A549 (cell line): ENCODE measurements at regions not wholly inside any gene's neighbourhood (a gene's known extent, or its start where the extent isn't known, plus 50 kb on each side); places are given as distances from the start of the nearest gene placed in this dataset.

Experiments used
- ATAC-seq, 2 experiments: fragments of 200-7000 bp in 1 of 2; fragments of >200 bp in 1 of 2; cut with Nextera tagmentation in 1 of 2; cut with Tn5 transposase in 1 of 2; 3 replicates each; pipeline versions ENCODE4 v1.8.0 to v1.9.1; 2018 to 2020; ENCODE audit warnings: mild to moderate bottlenecking in 1 of 2, moderate library complexity in 1 of 2
- CTCF ChIA-PET: fragments of 300-600 bp; sonication (Branson Sonifier 250); formaldehyde crosslinking; extraction: SDS; loops from one replicate; lab custom pipeline; 2021; ENCODE audit warnings: antibody characterized with exemption, inconsistent platforms; lab: Yijun Ruan, JAX
- POLR2A ChIA-PET: fragments of 350-600 bp; formaldehyde crosslinking; extraction: SDS; loops from one replicate; lab custom pipeline; 2021; ENCODE audit warnings: antibody characterized with exemption, inconsistent platforms; lab: Yijun Ruan, JAX
- DNase-seq, 2 experiments: peaks; one replicate each; pipeline versions ENCODE4 v3.0.0 to v3.0.0-alpha.2; 2011 to 2016; ENCODE audit warnings: low read depth in 1 of 2, low spot score in 1 of 2
- FAIRE-seq: peaks from 2 replicates; lab custom pipeline; 2011; peaks lifted over from hg19 to GRCh38; lab: Jason Lieb, UNC
- H3K27ac ChIP-seq, 2 experiments: fragments of >200 bp; sonication (Bioruptor Twin); formaldehyde crosslinking; 3 replicates each; pipeline ENCODE4 v1.5.1; 2016 to 2017
- H3K4me1 ChIP-seq: fragments of >200 bp; sonication (Bioruptor Twin); formaldehyde crosslinking; 3 replicates; pipeline ENCODE4 v1.6.1; 2016
- H3K4me2 ChIP-seq: fragments of >200 bp; sonication (Bioruptor Twin); formaldehyde crosslinking; 3 replicates; pipeline ENCODE4 v1.6.1; 2016
- H3K4me3 ChIP-seq: fragments of >200 bp; sonication (Bioruptor Twin); formaldehyde crosslinking; 3 replicates; pipeline ENCODE4 v1.5.1; 2016
- H3K9me3 ChIP-seq: fragments of >200 bp; sonication (Bioruptor Twin); formaldehyde crosslinking; 3 replicates; pipeline ENCODE4 v1.6.1; 2016
- CBX2 ChIP-seq: fragments of 200-600 bp; sonication (generic); IDR thresholded peaks from 2 replicates; pipeline ENCODE4 v1.6.1; 2016; ENCODE audit warnings: low read depth, mild to moderate bottlenecking, borderline replicate concordance
- CEBPB ChIP-seq, 2 experiments: fragments of >200 bp in 1 of 2; sonication (Bioruptor Twin) in 1 of 2; formaldehyde crosslinking in 1 of 2; IDR thresholded peaks; 2 replicates each; pipeline ENCODE4 v1.6.1; 2012 to 2016
- CHD4 ChIP-seq: fragments of 200-600 bp; sonication (generic); IDR thresholded peaks from 2 replicates; pipeline ENCODE4 v1.6.1; 2016; ENCODE audit warnings: antibody characterized with exemption, mild to moderate bottlenecking, borderline replicate concordance
- ESRRA ChIP-seq: fragments of 150-350 bp; IDR thresholded peaks from 2 replicates; pipeline ENCODE4 v1.6.1; 2014; ENCODE audit warnings: mild to moderate bottlenecking, low read length, borderline replicate concordance
- FOSL2 ChIP-seq, 2 experiments: fragments of 450-650 bp in 1 of 2; fragments of >200 bp in 1 of 2; sonication (Bioruptor Twin) in 1 of 2; formaldehyde crosslinking; IDR thresholded peaks; 2 replicates each; pipeline versions ENCODE4 v1.5.0 to v1.6.1; 2016 to 2020; ENCODE audit warnings: mild to moderate bottlenecking in 1 of 2, moderate library complexity in 1 of 2
- HDAC2 ChIP-seq: fragments of 200-600 bp; sonication (generic); IDR thresholded peaks from 2 replicates; pipeline ENCODE4 v1.6.1; 2016
- HEYL ChIP-seq: fragments of 250-450 bp; sonication (Bioruptor Pico); IDR thresholded peaks from 2 replicates; pipeline ENCODE4 v1.8.0; 2021; ENCODE audit warnings: mild to moderate bottlenecking, moderate library complexity
- HOXA7 ChIP-seq: fragments of 250-450 bp; sonication (Bioruptor Pico); IDR thresholded peaks from 2 replicates; pipeline ENCODE4 v1.5.0; 2020; ENCODE audit warnings: mild to moderate bottlenecking, moderate library complexity
- HOXB13 ChIP-seq: fragments of 250-450 bp; sonication (Bioruptor Pico); IDR thresholded peaks from 2 replicates; pipeline ENCODE4 v1.5.0; 2020; ENCODE audit warnings: low read depth, mild to moderate bottlenecking, moderate library complexity
- HOXB5 ChIP-seq: fragments of 250-450 bp; sonication (Bioruptor Pico); IDR thresholded peaks from 2 replicates; pipeline ENCODE4 v1.5.0; 2020; ENCODE audit warnings: mild to moderate bottlenecking, moderate library complexity
- JUN ChIP-seq, 2 experiments: fragments of >200 bp; sonication (Bioruptor Twin); formaldehyde crosslinking; IDR thresholded peaks; 2 replicates in 1 of 2; 3 replicates in 1 of 2; pipeline ENCODE4 v1.6.1; 2016 to 2017
- KDM1A ChIP-seq: fragments of 200-600 bp; sonication (generic); IDR thresholded peaks from 2 replicates; pipeline ENCODE4 v1.6.1; 2016; ENCODE audit warnings: low read depth, mild to moderate bottlenecking
- KDM5A ChIP-seq: fragments of 200-600 bp; sonication (generic); IDR thresholded peaks from 2 replicates; pipeline ENCODE4 v1.6.1; 2016; ENCODE audit warnings: antibody characterized with exemption, mild to moderate bottlenecking
- MAFK ChIP-seq: fragments of 450-650 bp; IDR thresholded peaks from 2 replicates; pipeline ENCODE4 v1.6.1; 2014; ENCODE audit not compliant: partially characterized antibody
- MYC ChIP-seq: IDR thresholded peaks from 2 replicates; pipeline ENCODE4 v1.6.1; 2012; ENCODE audit warnings: mild to moderate bottlenecking, inconsistent platforms, low read length, improper control_type of control experiment, borderline replicate concordance
- NFE2L2 ChIP-seq: fragments of 150-350 bp; conservative IDR thresholded peaks from 2 replicates; pipeline ENCODE4 v1.6.1; 2014; ENCODE audit warnings: low read length
- POLR2AphosphoS2 ChIP-seq: conservative IDR thresholded peaks from 2 replicates; pipeline ENCODE4 v1.6.1; 2012; ENCODE audit warnings: low read length, improper control_type of control experiment, inconsistent platforms
- RAD21 ChIP-seq, 2 experiments: fragments of >200 bp in 1 of 2; sonication (Bioruptor Twin) in 1 of 2; formaldehyde crosslinking in 1 of 2; IDR thresholded peaks in 1 of 2; conservative IDR thresholded peaks in 1 of 2; 2 replicates in 1 of 2; 3 replicates in 1 of 2; pipeline ENCODE4 v1.6.1; 2012 to 2018; ENCODE audit warnings: inconsistent platforms in 1 of 2
- RCOR1 ChIP-seq: fragments of 150-350 bp; IDR thresholded peaks from 2 replicates; pipeline ENCODE4 v1.6.1; 2014; ENCODE audit warnings: antibody characterized with exemption, low read length, low read depth
- RFX5 ChIP-seq: fragments of 450-650 bp; IDR thresholded peaks from 2 replicates; pipeline ENCODE4 v1.7.1; 2014; ENCODE audit warnings: antibody characterized with exemption, mild to moderate bottlenecking, moderate library complexity
- SREBF2 ChIP-seq: fragments of 450-650 bp; IDR thresholded peaks from 2 replicates; pipeline ENCODE4 v1.6.1; 2014; ENCODE audit warnings: mild to moderate bottlenecking, moderate library complexity
- TP53 ChIP-seq: fragments of 250-450 bp; sonication (Bioruptor Pico); IDR thresholded peaks from 2 replicates; pipeline ENCODE4 v1.5.0; 2021; ENCODE audit warnings: mild to moderate bottlenecking, moderate library complexity
- ZNF302 ChIP-seq: fragments of 250-450 bp; sonication (Bioruptor Pico); IDR thresholded peaks from 2 replicates; pipeline ENCODE4 v1.9.0; 2021; ENCODE audit warnings: inconsistent platforms, mild to moderate bottlenecking, moderate library complexity
- ZSCAN20 ChIP-seq: fragments of 250-450 bp; sonication (Bioruptor Pico); IDR thresholded peaks from 2 replicates; pipeline ENCODE4 v1.8.0; 2022; ENCODE audit warnings: mild to moderate bottlenecking, moderate library complexity
- WGBS: methylation state at CpG from one replicate; pipeline ENCODE4 v1.1.6; 2017; ENCODE audit errors: missing lambda C conversion rate; 5-methylcytosine and 5-hydroxymethylcytosine counted together
- TF ChIP-seq, protein P1 (sequence below): fragments of 450-650 bp; IDR thresholded peaks from 2 replicates; pipeline ENCODE4 v1.6.1; 2014; ENCODE audit warnings: antibody characterized with exemption
- TF ChIP-seq, protein P2 (sequence below): IDR thresholded peaks from 2 replicates; pipeline ENCODE4 v1.6.1; 2012; ENCODE audit warnings: low read depth, borderline replicate concordance
- TF ChIP-seq, protein P3 (sequence below): IDR thresholded peaks from 2 replicates; pipeline ENCODE4 v1.6.1; 2012

DNA sequence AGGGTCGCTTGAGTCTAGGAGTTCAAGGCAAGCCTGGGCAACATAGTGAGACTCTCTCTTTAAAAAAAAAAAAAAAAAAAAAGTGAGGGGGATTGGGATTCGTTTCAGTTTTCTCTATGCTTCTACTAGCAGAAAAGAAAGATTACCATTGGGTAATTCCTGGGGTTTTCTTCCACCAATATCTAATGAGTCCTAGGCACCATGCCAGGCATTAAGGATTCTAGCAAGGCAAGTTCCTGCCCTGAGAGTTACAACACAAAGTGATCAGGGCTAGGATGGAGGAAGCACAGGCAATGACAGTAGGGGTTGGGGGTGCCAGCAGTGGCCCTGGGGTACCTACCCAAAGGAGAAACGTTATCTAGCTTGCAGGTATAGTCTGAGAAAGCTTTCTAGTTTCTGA is 90.8 kb downstream of the PCDH1 start:
- POLR2A ChIA-PET, result no interaction called here
- Histone ChIP-seq H3K4me3 (no peak overlapping the region), H3K9me3 (no peaks in the 10 kb centered on the region), H3K4me1 (peaks cover 16% of the 10 kb centered on the region), H3K4me2 (no peak overlapping the region), H3K27ac (no peak overlapping the region)
- no peak for TF ChIP-seq MYC
- no peak for TF ChIP-seq HOXB5 (CRISPR knock-in tag)
- 7% methylated on average over 3 of the region's 3 CpGs for WGBS
- no peak for FAIRE-seq
- CTCF ChIA-PET, result interaction anchor here (1.1 to 3.2 kb wide), 4 partner anchors 25 to 91 kb away, joined by 4 to 13 read pairs (median 4); partner anchors contain the start of gene PCDH1
- ATAC-seq, result no peak
- DNase-seq, result no peak

DNA sequence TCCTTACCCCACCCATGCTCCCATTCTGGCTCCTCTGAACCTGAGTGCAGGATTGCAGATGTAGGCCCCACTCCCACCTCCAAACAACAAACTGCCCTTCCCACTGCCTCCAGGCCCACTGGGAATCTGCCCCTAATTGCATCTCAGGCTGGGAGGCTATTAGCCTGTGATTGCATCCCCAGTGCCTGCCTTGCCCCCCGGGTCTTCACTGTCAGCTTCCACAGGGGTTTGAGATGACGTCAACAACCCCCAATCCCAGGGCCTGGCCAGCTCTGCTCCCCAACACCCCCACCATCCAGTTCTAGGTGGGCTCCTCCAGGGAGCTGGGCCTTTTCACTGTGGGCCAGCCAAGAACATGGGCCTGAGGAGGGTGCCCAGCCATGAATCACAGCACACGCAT is 91.5 kb downstream of the PCDH1 start:
- POLR2A ChIA-PET, result no interaction called here
- ATAC-seq (no peak), DNase-seq (no peak), FAIRE-seq (no peak)
- CTCF ChIA-PET, result interaction anchor here (0.9 to 3.2 kb wide), 6 partner anchors 9 to 94 kb away, joined by 3 to 13 read pairs (median 4); partner anchors contain the start of gene PCDH1
- Histone ChIP-seq H3K4me1 (peaks cover 16% of the 10 kb centered on the region), H3K4me3 (no peak overlapping the region), H3K9me3 (no peaks in the 10 kb centered on the region), H3K4me2 (no peak overlapping the region), H3K27ac (no peak overlapping the region)
- no peak for TF ChIP-seq ZNF302 (CRISPR knock-in tag)
- TF ChIP-seq SREBF2, result no peak
- TF ChIP-seq CBX2, result no peak
- TF ChIP-seq NFE2L2, result no peak
- TF ChIP-seq FOSL2 (IDR thresholded peaks at IDR 0.05), result no peak
- no peak for TF ChIP-seq FOSL2 (CRISPR knock-in tag; IDR thresholded peaks at IDR 0.05)
- TF ChIP-seq, protein P1, sequence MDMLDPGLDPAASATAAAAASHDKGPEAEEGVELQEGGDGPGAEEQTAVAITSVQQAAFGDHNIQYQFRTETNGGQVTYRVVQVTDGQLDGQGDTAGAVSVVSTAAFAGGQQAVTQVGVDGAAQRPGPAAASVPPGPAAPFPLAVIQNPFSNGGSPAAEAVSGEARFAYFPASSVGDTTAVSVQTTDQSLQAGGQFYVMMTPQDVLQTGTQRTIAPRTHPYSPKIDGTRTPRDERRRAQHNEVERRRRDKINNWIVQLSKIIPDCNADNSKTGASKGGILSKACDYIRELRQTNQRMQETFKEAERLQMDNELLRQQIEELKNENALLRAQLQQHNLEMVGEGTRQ, result no peak
- TF ChIP-seq HOXA7, result no peak
- no peak for TF ChIP-seq CEBPB (IDR thresholded peaks at IDR 0.05)
- WGBS, result 88% methylated on average over 3 of the region's 3 CpGs

DNA sequence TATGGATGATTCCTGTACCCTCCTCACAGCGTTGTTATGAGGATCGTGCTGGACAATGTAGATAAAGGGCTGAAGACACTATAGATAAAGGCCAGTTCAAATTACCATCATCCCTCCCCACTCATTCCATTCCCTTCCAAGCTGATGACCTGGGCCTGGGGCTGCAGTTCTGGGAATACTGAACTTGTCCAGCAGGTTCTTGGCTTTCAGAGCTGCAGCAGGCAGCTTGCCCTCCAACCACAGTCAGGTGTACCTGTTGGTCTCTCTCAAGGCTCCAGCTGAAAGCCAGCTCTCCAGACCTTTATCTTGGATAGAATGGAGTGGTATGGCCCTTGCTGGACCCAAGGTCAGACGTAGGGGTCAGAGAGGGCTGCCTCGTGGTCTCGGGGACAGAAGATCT is 92.5 kb downstream of the PCDH1 start:
- WGBS, result 74% methylated on average over 5 of the region's 5 CpGs

DNA sequence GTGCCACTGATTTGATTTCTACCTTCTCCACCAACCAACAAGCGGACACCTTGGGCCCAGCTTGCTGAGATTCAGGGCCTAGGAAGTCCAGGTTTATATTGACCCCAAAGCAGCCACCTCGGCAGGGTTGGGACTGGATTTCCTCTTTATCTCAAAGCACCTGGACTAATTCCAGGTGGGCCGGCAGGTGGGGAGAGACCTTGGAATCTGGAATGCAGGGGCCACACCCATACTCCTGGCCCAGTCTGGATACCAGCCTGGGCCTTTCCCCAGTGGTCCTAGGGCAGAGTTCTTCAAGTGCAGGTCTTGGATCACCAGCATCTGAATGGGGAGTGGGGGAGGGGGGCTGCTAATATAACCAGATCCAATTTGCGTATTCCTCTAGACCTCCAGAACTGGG is 93.1 kb downstream of the PCDH1 start:
- ATAC-seq, result no peak
- Histone ChIP-seq H3K4me2 (no peak overlapping the region), H3K4me1 (peaks cover 16% of the 10 kb centered on the region), H3K9me3 (no peaks in the 10 kb centered on the region), H3K4me3 (no peak overlapping the region), H3K27ac (no peak overlapping the region)
- 89% methylated on average over 3 of the region's 4 CpGs for WGBS
- ChIA-PET POLR2A (no interaction called here), CTCF (interaction anchor here (1.0 to 1.9 kb wide), 6 partner anchors 23 to 176 kb away, joined by 3 to 7 read pairs (median 3); no protein-coding TSS in a partner anchor)
- no peak for FAIRE-seq
- TF ChIP-seq CHD4, result no peak
- TF ChIP-seq ZSCAN20 (CRISPR knock-in tag), result no peak
- no peak for TF ChIP-seq KDM1A
- TF ChIP-seq CEBPB (IDR thresholded peaks at IDR 0.05), result no peak
- no peak for TF ChIP-seq KDM5A
- no peak for TF ChIP-seq TP53
- TF ChIP-seq HEYL (CRISPR knock-in tag), result no peak
- TF ChIP-seq HDAC2, result no peak
- no peak for TF ChIP-seq HOXB5 (CRISPR knock-in tag)
- TF ChIP-seq, protein P1, result no peak
- TF ChIP-seq ZNF302 (CRISPR knock-in tag), result no peak
- no peak for TF ChIP-seq RCOR1
- TF ChIP-seq ESRRA, result no peak
- no peak for TF ChIP-seq JUN (IDR thresholded peaks at IDR 0.05)
- TF ChIP-seq, protein P2, sequence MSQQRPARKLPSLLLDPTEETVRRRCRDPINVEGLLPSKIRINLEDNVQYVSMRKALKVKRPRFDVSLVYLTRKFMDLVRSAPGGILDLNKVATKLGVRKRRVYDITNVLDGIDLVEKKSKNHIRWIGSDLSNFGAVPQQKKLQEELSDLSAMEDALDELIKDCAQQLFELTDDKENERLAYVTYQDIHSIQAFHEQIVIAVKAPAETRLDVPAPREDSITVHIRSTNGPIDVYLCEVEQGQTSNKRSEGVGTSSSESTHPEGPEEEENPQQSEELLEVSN, result no peak
- TF ChIP-seq HOXB13 (CRISPR knock-in tag), result no peak
- TF ChIP-seq RAD21 (conservative IDR thresholded peaks at IDR 0.05 in 1 of 2, IDR thresholded peaks at IDR 0.05 in 1 of 2), result no peak
- TF ChIP-seq, protein P3, sequence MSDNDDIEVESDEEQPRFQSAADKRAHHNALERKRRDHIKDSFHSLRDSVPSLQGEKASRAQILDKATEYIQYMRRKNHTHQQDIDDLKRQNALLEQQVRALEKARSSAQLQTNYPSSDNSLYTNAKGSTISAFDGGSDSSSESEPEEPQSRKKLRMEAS, result no peak
- no peak for DNase-seq

More for the DNA sequence above, 92.5 kb downstream of the PCDH1 start:
- ATAC-seq (no peak), DNase-seq (no peak), FAIRE-seq (no peak)
- Histone ChIP-seq H3K4me1 (peaks cover 16% of the 10 kb centered on the region), H3K9me3 (no peaks in the 10 kb centered on the region), H3K27ac (no peak overlapping the region), H3K4me2 (no peak overlapping the region), H3K4me3 (no peak overlapping the region)
- POLR2A ChIA-PET, result interaction anchor here (0.7 kb wide), 1 partner anchor 10 kb away, joined by 4 read pairs; no protein-coding TSS in a partner anchor
- TF ChIP-seq HDAC2, result no peak
- no peak for TF ChIP-seq RFX5
- TF ChIP-seq POLR2AphosphoS2, result no peak
- TF ChIP-seq KDM5A, result no peak
- no peak for TF ChIP-seq MAFK
- TF ChIP-seq FOSL2 (IDR thresholded peaks at IDR 0.05), result no peak
- TF ChIP-seq FOSL2 (CRISPR knock-in tag; IDR thresholded peaks at IDR 0.05), result no peak
- CTCF ChIA-PET, result interaction anchor here (0.5 to 3.2 kb wide), 8 partner anchors 10 to 914 kb away, joined by 3 to 13 read pairs (median 4); partner anchors contain the start of gene PCDH1
